ENCODE measurements at regions not wholly inside any gene's neighbourhood (a gene's known extent, or its start where the extent isn't known, plus 50 kb on each side); places are given as distances from the start of the nearest gene placed in this dataset.

DNA sequence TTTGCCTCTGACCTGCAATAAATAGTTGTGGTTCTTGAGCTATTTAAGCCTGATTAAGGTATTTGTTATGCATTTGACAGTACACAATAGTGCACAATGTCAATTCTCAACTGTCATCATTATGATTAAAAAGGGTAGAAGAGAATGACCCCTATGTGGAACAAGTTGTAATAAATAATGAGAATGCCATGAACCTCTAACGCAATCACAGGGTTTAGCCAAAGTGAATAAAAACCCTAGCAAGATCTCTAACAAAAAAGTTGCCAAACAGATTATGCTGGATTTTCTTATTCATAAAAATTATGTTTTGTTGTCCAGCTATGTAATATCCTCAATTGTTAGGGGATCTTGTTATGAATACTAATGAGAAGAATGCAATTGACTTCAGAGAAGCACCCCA is 387.4 kb downstream of the GPAT3 start:
- Histone ChIP-seq H3K14ac (ENCODE audit: insufficient read depth, low read length) (no peak overlapping the region), H3K27ac (ENCODE audit: insufficient read length, low read depth, low read length) (no peak overlapping the region), H4K5ac (ENCODE audit: insufficient read length, low read depth, low read length) (no peak overlapping the region), H3K4me2 (ENCODE audit: insufficient read depth, insufficient read length, low read length) (no peak overlapping the region), H4K8ac (replicated peaks; ENCODE audit: insufficient read length, low read depth, low read length) (no peak overlapping the region), H2AFZ (ENCODE audit: low read length) (no peak overlapping the region), H3K4me1 (ENCODE audit: insufficient read depth, low read length) (peaks cover 2% of the 10 kb centered on the region; the same call in 1 of the 2 replicates), H3K79me2 (ENCODE audit: insufficient read depth, low read length) (no peaks in the 10 kb centered on the region), H2BK120ac (ENCODE audit: low read depth, low read length, poor library complexity, severe bottlenecking) (no peak overlapping the region), H3K23ac (ENCODE audit: insufficient read length, low read depth, low read length) (no peak overlapping the region), H4K20me1 (ENCODE audit: control insufficient read depth, insufficient read depth, insufficient read length) (no peaks in the 10 kb centered on the region), H2BK5ac (ENCODE audit: insufficient read length, low read length) (no peak overlapping the region), H2BK15ac (ENCODE audit: low read depth, low read length) (no peak overlapping the region), H3K56ac (ENCODE audit: insufficient read length, low read depth, low read length) (no peak overlapping the region), H3K23me2 (ENCODE audit: insufficient read length, low read depth, low read length, poor library complexity, severe bottlenecking) (no peaks in the 10 kb centered on the region), H2AK5ac (ENCODE audit: insufficient read length, low read length) (no peak overlapping the region), H3K4ac (ENCODE audit: low read depth, low read length) (no peak overlapping the region), H2BK12ac (ENCODE audit: insufficient read length, low read depth, low read length) (no peak overlapping the region), H3K18ac (ENCODE audit: insufficient read length, low read depth, low read length) (no peak overlapping the region), H3K9ac (ENCODE audit: extremely low read depth, insufficient read length, low read length) (no peak overlapping the region), H2BK20ac (ENCODE audit: low read depth, low read length, poor library complexity, severe bottlenecking) (no peak overlapping the region), H3K9me3 (ENCODE audit: control insufficient read depth, low read depth, low read length) (no peaks in the 10 kb centered on the region), H4K91ac (ENCODE audit: insufficient read length, low read depth, low read length) (no peak overlapping the region), H3K27me3 (ENCODE audit: insufficient read depth, low read length) (no peaks in the 10 kb centered on the region), H3T11ph (ENCODE audit: low read length) (no peak overlapping the region), H3K79me1 (ENCODE audit: insufficient read depth, low read depth, low read length, poor library complexity, severe bottlenecking) (no peaks in the 10 kb centered on the region)
- DNase-seq, result no peak
- peaks cover 46 to 47% of the 10 kb centered on the region in 2 experiments for H3K4me1 Mint-ChIP-seq
- H3K36me3 Mint-ChIP-seq (ENCODE audit: insufficient read depth in 1 of 3, low read depth in 3 of 3), result no peaks in the 10 kb centered on the region
- H3K4me3 Mint-ChIP-seq, result no peak overlapping the region
- no CpG with 5 or more reads among the region's 1 CpG for WGBS (ENCODE audit: extremely low coverage, insufficient read length, low lambda C conversion rate)
- TF ChIP-seq, protein P1, sequence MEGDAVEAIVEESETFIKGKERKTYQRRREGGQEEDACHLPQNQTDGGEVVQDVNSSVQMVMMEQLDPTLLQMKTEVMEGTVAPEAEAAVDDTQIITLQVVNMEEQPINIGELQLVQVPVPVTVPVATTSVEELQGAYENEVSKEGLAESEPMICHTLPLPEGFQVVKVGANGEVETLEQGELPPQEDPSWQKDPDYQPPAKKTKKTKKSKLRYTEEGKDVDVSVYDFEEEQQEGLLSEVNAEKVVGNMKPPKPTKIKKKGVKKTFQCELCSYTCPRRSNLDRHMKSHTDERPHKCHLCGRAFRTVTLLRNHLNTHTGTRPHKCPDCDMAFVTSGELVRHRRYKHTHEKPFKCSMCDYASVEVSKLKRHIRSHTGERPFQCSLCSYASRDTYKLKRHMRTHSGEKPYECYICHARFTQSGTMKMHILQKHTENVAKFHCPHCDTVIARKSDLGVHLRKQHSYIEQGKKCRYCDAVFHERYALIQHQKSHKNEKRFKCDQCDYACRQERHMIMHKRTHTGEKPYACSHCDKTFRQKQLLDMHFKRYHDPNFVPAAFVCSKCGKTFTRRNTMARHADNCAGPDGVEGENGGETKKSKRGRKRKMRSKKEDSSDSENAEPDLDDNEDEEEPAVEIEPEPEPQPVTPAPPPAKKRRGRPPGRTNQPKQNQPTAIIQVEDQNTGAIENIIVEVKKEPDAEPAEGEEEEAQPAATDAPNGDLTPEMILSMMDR (conservative IDR thresholded peaks at IDR 0.05), result no peak
- H3K27me3 Mint-ChIP-seq (ENCODE audit: low read depth), result peaks cover 18% of the 10 kb centered on the region
- H3K27ac Mint-ChIP-seq, result no peak overlapping the region
- H3K9me3 Mint-ChIP-seq, result no peaks in the 10 kb centered on the region
